Osteocyte (in vitro differentiated cells): ENCODE measurements at regions not wholly inside any gene's neighbourhood (a gene's known extent, or its start where the extent isn't known, plus 50 kb on each side); places are given as distances from the start of the nearest gene placed in this dataset.

Experiments
- DNase-seq: peaks from one replicate; pipeline ENCODE4 v3.0.0; 2021; ENCODE audit warnings: mixed read lengths; ENCODE audit not compliant: unreplicated experiment; ENCODE audit errors: extremely low spot score
- H3K27ac Mint-ChIP-seq: one replicate; pipeline ENCODE4 v1.8.0; 2021; ENCODE audit warnings: mild to moderate bottlenecking, mixed read lengths; ENCODE audit not compliant: unreplicated experiment
- H3K27me3 Mint-ChIP-seq: one replicate; pipeline ENCODE4 v1.8.0; 2021; ENCODE audit warnings: mixed read lengths; ENCODE audit not compliant: unreplicated experiment
- H3K36me3 Mint-ChIP-seq: one replicate; pipeline ENCODE4 v1.8.0; 2021; ENCODE audit warnings: mixed read lengths; ENCODE audit not compliant: unreplicated experiment
- H3K4me1 Mint-ChIP-seq: one replicate; pipeline ENCODE4 v1.8.0; 2021; ENCODE audit warnings: mixed read lengths; ENCODE audit not compliant: unreplicated experiment
- H3K4me3 Mint-ChIP-seq: one replicate; pipeline ENCODE4 v1.8.0; 2021; ENCODE audit warnings: mild to moderate bottlenecking, moderate library complexity, mixed read lengths; ENCODE audit not compliant: unreplicated experiment
- H3K9me3 Mint-ChIP-seq: one replicate; pipeline ENCODE4 v1.8.0; 2021; ENCODE audit warnings: mixed read lengths; ENCODE audit not compliant: unreplicated experiment
- TF ChIP-seq, protein P1 (sequence below): fragments of 200-600 bp; sonication (generic); IDR thresholded peaks from 2 replicates; pipeline ENCODE4 v1.5.0; 2021; ENCODE audit warnings: antibody characterized with exemption, mild to moderate bottlenecking, moderate library complexity

DNA sequence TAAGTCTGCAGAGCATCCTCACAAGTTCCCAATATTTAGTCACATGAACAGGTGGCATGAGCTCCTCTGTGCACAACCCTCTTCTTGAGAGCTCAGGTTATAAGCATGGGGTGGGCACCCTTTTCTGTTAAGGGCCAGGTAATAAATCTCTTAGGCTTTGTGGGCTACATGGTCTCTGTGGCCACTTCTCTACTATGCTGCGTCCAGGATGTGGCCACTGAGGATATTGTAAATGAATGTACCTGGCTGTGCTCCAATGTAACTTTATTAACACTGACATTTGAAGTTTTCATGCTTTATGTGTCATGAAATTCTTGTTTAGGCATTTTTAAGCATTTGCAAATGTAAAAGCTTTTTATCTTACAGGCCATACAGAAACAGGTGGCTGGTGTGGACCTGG is 116.8 kb upstream of the ST6GAL2 start:
- no peak overlapping the region for H3K4me3 Mint-ChIP-seq
- H3K36me3 Mint-ChIP-seq, result no peaks in the 10 kb centered on the region
- H3K4me1 Mint-ChIP-seq, result peaks cover 32% of the 10 kb centered on the region
- DNase-seq, result no peak
- TF ChIP-seq, protein P1, sequence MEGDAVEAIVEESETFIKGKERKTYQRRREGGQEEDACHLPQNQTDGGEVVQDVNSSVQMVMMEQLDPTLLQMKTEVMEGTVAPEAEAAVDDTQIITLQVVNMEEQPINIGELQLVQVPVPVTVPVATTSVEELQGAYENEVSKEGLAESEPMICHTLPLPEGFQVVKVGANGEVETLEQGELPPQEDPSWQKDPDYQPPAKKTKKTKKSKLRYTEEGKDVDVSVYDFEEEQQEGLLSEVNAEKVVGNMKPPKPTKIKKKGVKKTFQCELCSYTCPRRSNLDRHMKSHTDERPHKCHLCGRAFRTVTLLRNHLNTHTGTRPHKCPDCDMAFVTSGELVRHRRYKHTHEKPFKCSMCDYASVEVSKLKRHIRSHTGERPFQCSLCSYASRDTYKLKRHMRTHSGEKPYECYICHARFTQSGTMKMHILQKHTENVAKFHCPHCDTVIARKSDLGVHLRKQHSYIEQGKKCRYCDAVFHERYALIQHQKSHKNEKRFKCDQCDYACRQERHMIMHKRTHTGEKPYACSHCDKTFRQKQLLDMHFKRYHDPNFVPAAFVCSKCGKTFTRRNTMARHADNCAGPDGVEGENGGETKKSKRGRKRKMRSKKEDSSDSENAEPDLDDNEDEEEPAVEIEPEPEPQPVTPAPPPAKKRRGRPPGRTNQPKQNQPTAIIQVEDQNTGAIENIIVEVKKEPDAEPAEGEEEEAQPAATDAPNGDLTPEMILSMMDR, result no peak
- H3K27ac Mint-ChIP-seq, result peak overlapping the region; percentile 83
- H3K9me3 Mint-ChIP-seq, result no peaks in the 10 kb centered on the region
- H3K27me3 Mint-ChIP-seq, result no peaks in the 10 kb centered on the region

DNA sequence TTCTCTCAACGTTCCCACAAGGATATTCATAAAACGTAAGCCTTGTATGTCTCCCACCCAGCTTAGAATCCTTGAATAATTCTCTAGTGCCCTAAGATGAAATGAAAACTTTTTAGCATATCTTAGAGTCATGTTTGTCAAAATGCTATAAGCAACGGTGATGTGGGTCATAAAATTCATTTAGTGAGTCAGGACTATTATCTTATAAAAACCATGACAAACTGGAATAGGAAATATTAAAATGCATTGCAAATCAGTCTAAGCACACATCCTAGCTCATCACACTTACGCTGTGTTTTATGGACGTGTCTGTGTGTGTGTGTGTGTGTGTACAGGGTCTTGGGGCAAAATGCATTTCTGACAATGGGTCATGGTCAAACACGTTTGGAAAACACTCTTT is 119.9 kb upstream of the ST6GAL2 start:
- no peaks in the 10 kb centered on the region for H3K27me3 Mint-ChIP-seq
- TF ChIP-seq, protein P1, result no peak
- DNase-seq, result no peak
- no peak overlapping the region for H3K4me3 Mint-ChIP-seq
- no peaks in the 10 kb centered on the region for H3K36me3 Mint-ChIP-seq
- no peak overlapping the region for H3K27ac Mint-ChIP-seq
- peaks cover 44% of the 10 kb centered on the region for H3K4me1 Mint-ChIP-seq
- no peaks in the 10 kb centered on the region for H3K9me3 Mint-ChIP-seq

DNA sequence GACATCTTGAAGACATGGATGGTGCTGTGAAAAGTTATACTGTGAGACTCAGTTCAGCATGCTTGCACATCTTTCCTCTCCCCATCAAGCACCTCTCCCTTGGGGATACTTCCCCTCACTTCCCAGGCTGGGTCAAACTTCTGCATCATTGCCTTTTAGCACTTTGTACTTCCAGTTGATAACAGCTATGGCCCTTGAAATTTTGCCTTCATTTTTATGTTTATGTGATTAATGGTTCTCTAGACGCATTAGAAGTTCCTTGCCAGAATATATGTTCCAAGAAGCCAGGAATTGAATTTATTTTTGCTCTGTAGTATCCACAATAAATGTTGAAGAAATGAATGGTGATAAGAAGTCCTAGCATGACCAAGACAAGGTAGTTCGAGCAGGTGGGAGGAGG is 120.9 kb upstream of the ST6GAL2 start:
- DNase-seq, result no peak
- no peak overlapping the region for H3K4me3 Mint-ChIP-seq
- H3K9me3 Mint-ChIP-seq, result no peaks in the 10 kb centered on the region
- no peak overlapping the region for H3K27ac Mint-ChIP-seq
- no peaks in the 10 kb centered on the region for H3K27me3 Mint-ChIP-seq
- H3K36me3 Mint-ChIP-seq, result no peaks in the 10 kb centered on the region
- TF ChIP-seq, protein P1, result no peak
- peaks cover 34% of the 10 kb centered on the region for H3K4me1 Mint-ChIP-seq

DNA sequence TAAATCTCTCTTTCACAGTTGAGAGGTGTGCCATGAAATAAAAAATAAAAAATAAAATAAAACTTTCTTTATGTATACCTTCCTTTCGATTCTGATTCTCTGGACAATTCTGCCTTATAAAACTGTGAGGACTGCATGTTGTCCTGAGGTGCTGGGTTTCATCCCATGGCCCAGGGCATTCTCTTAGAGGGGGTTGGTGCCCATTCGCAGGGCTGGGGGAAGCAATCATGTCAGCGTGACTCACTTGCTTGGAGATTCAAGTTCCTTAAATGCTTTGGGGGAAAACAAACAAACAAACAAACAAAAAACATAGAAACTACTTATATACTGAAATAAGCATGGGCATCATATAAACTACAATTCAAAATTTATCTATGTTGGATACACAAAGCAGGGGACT is 122.0 kb upstream of the ST6GAL2 start:
- peaks cover 24% of the 10 kb centered on the region for H3K4me1 Mint-ChIP-seq
- H3K9me3 Mint-ChIP-seq, result no peaks in the 10 kb centered on the region
- no peak overlapping the region for H3K27ac Mint-ChIP-seq
- no peak overlapping the region for H3K4me3 Mint-ChIP-seq
- no peaks in the 10 kb centered on the region for H3K27me3 Mint-ChIP-seq
- DNase-seq, result no peak
- no peaks in the 10 kb centered on the region for H3K36me3 Mint-ChIP-seq
- TF ChIP-seq, protein P1, result no peak

DNA sequence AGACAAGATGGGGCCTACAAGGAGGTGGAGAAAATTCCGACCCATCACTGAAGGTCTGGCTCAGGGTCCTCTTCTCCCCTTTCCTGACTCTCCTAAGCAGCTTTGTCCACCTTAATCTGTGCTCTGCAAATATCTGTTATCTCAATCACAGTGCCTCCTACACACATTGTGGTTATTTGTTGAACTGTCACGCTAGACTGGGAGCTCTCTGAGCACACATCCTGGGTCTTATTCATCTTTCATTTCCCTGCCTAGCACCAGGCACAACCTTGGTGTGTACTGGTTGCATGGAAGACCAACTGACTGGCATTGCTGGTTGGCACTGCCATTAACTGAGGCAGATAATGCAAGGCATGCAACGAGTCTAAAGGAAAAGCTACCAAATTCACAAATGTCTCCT is 122.9 kb upstream of the ST6GAL2 start:
- H3K27me3 Mint-ChIP-seq, result no peaks in the 10 kb centered on the region
- H3K27ac Mint-ChIP-seq, result no peak overlapping the region

More for the DNA sequence above, 122.9 kb upstream of the ST6GAL2 start:
- no peaks in the 10 kb centered on the region for H3K9me3 Mint-ChIP-seq
- H3K4me3 Mint-ChIP-seq, result no peak overlapping the region
- no peaks in the 10 kb centered on the region for H3K36me3 Mint-ChIP-seq
- TF ChIP-seq, protein P1, result no peak
- DNase-seq, result no peak
- H3K4me1 Mint-ChIP-seq, result peaks cover 29% of the 10 kb centered on the region
